Kasumi-1 (cell line): ENCODE measurements at regions not wholly inside any gene's neighbourhood (a gene's known extent, or its start where the extent isn't known, plus 50 kb on each side); places are given as distances from the start of the nearest gene placed in this dataset.
"Not testable (repeated sequence)": the region's sequence is repeated elsewhere in the genome, so short reads cannot be mapped to it uniquely, and the experiment has no call there.

ENCODE experiments used
- DNase-seq, 2 experiments: peaks; one replicate each; lab custom pipeline; 2025; lab: John Stamatoyannopoulos, UW

DNA sequence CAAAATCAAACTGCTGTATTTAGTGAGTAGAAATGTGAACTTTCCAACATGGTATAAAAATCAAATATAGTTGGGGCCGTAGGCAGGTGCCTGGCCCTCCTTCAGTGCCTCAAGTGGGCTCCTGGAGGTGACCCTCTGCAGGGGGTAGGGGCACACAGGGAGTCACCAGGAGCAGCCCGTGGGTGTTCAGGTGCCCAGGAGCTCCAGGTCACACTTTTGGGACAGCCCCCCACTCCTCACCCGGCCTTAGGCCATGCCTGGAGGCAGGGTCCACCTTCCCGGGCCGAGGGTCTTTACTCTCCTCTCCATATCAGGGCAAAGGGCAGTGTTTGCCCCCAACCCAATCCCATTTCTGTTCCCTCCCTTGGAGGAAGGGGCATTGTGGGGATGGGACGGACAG, 108.0 kb upstream of the MTAP start:
- no peak for DNase-seq

DNA sequence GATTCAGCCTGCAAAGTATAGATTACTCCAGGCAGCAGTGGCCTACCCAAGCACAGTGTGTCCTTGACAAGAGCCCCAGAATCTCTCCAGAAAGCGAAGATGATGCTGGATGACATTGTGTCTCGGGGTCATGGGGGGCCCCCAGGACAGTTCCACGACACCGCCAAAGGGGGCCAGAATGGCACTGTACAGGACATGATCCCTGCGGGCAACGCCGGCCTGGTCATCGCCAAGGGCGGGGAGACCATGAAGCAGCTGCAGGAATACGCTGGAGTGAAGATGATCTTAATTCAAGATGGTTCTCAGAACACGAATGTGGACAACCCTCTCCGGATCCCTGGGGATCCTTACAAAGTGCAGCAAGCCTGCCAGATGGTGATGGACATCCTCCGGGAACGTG, 107.0 kb upstream of the MTAP start:
- no peak for DNase-seq

DNA sequence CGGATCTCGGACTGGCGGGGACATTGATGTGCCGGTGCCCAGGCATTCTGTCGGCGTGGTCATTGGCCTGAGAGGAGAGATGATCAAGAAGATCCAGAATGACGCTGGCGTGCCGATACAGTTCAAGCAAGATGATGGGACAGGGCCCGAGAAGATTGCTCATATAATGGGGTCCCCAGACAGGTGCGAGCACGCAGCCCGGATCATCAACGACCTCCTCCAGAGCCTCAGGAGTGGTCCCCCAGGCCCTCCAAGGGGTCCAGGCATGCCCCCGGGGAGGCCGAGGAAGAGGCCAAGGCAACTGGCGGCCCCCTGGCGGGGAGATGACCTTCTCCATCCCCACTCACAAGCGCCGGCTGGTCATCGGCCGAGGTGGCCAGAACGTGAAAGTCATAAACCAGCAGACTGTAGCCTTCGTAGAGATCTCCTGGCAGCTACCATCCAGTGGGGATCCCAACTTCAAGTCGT, 106.5 kb upstream of the MTAP start:
- DNase-seq, result no peak

DNA sequence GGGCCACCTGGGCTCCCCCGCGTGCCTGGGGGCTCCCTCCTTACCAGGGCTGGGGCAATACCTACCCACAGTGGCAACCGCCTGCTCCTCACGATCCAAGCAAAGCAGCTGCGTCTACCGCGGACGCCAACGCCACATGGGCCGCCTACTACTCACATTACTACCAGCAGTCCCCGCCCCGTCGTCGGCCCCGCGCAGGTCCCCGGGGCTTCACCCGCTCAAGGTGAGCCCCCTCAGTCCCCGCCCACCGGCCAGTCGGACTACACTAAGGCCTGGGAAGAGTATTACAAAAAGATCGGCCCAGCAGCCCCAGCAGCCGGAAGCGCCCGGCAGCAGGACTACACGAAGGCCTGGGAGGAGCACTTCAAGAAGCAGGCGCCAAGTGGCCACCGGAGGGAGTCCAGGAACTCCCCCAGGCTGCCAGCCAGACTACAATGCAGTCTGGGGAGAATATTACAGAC, 106.0 kb upstream of the MTAP start:
- DNase-seq, result no peak

DNA sequence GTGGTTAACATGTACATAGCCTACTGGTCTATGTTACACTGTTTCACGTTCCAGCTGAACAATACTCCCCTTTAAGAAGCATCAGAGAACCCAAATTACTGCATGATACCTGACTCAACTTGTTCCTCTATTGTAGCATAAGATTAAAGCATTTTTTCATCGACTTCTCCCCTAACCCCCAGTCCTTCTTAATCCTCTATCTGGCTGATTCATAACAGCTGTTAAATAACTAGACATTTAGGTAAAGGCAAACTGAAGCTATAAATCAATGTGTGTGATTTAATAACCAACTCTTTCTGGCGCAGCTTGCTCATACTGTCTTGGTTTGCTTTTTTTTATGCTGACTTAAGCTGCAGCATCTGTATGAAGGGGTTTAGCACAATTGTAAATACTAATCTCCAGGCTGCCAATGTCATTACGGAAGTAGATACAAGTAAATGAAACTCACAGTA, 94.2 kb upstream of the MTAP start:
- DNase-seq, result no peak

DNA sequence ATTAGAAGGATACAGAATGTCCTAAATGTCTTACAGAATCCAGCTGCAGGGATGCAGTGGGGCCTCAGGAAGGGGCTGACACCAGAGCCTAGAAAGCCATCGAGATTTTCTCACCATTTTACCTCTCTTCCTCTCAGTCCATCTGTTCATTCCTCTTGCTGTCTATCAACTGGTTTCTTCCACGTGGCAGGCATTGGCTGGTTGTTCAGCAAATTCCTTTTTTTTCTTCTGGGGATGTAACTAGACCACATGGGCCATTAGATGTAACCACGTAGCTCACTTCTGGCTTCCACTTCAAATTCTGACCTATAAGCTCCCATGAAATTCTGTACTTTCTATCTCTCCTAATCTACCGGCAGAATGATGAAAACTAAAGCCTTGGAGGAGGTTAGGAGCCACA, 93.6 kb upstream of the MTAP start:
- no peak for DNase-seq

DNA sequence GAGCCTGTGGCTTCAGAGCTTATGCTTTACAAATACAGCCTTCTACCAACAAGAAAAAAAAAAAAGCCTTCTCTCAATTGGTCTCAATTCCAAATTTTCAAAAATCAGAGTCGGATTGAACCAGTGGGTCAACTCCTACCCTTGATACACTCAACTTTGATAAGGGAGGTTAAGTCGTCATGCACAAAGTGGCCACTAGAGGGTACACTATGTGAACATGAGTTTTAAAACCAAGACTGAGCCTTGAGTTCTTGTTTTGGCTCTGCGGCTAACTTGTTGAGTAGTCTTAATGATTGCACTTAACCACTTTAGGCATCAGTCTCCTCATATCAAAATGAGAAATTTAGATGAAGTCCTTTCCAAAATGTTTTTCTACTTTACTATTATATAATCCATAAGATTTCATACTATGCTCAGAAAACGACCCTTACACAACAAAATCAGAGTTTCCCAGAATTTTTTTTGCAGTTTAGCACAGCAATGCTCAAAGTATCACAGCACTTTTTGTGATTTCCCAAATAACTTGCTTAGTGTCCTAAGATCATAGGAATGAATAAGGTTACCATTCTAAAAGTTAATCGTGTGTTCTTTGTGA, 92.9 kb upstream of the MTAP start:
- DNase-seq, result peak; percentile 25 to 34

DNA sequence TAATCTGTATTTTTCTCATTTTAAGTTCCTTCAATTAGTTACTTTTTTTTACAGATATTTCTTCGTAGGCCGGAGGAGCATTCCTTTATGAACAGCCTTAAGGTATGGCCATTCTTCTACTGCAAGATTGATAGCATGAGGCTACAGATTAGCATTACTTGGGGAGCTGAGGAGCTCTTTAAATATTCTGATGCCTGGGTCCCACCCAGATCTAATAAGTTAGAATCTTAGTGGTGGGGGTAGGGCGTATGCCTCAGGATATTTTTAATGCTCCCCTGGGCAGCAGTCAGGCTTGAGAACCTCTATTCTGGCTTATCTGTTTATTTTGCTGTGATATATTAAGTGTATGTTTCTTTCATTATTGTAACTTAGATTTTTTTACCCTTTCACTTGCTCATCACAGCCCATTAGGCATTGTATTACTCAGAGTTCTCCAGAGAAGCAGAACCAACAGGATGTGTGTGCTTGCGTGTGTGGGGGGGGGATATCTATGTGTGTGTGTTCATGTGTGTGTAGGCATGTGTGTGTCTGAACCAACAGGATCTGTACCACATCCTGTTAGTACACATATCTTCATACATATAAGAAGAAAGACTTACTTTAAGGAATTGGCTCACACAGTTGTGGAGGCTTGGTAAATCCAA, 91.8 kb upstream of the MTAP start:
- DNase-seq, result no peak

DNA sequence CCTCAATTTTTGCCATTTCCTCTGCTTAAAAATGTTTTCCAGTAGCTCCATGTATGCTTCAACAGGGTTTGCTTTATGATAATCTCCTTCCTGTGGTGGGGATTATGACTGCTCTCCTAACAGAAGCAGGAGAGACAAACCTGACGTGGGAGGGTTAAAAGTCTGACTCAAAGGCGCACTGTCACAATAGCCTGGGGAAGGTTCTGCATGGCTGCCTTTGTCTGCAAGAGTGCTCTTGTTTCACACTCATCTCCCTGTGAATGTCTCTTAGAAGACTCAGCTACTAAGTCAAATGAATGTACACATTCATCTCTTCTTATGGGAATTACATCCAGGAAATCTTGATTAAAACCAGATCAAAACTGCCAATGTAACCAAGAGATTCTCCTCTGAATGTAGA, 90.9 kb upstream of the MTAP start:
- no peak for DNase-seq

DNA sequence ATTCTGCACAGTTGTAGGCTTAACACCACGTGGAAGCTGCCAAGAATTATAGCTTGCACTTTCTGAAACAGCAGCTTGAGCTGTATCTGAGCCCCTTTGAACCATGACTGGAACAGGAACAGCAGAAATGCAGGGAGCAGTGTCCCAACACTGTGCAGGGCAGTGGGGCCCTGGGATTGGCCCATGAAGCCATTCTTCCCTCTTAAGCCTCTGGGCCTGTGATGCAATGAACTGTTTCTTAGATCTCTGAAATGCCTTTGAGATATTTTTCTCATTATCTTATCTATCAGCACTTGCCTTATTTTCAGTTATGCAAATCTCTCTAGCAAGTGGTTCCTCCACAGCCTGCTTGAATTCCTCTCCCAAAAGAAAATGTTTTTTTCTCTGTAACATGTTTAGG, 87.0 kb upstream of the MTAP start:
- DNase-seq, result no peak

DNA sequence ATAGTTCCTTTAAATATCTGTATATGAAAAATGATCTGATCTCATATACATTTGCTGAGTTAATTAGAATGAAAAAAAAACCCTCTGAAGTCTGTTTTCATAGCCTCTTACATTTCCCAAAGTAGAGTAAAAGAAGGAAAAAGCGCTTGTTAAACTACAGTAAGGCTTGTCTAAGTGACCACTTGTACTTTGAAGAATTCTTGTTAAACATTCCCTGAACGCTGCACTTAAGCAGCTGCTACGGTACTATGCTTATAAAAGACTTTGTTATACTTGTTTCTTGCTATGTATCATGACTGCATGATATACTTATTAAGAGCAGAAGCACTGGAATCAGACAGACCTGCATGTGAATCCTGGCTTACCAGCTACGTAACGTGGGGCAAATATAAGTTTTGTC, 81.7 kb upstream of the MTAP start:
- DNase-seq, result no peak

DNA sequence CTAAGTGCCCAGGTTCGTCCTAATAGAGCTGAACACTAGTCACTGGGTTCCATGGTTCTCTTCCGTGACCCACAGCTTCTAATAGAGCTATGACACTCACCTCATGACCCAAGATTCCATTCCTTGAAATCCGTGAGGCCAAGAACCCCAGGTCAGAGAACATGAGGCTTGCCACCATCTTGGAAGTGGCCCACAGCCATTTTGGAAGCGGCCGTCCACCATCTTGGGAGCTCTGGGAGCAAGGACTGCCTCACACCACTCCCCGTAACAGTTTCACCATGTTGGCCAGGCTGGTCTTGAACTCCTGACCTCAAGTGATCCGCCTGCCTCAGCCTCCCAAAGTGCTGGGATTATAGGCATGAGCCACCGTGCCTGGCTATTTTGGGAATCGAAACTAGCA, 75.0 kb upstream of the MTAP start:
- not testable (repeated sequence) for DNase-seq

DNA sequence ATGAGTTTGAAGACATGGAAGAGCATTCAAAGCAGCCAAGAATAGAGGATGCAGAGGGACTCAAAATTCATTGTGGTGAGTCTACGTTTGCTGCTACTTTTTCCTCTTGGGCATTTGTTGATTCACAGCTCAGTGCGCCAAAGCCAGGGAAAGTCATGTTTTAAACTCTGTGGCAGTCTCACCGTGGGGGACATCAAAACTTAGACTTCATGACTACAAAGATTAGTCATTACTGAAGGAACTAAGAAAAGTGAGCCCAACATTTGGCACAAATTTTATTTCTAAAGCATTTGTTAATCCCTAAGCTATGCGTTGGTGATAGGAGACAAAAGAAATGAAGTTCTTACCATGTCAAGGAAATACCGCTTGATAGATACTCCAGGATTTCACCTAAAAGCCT, 73.7 kb upstream of the MTAP start:
- no peak for DNase-seq

DNA sequence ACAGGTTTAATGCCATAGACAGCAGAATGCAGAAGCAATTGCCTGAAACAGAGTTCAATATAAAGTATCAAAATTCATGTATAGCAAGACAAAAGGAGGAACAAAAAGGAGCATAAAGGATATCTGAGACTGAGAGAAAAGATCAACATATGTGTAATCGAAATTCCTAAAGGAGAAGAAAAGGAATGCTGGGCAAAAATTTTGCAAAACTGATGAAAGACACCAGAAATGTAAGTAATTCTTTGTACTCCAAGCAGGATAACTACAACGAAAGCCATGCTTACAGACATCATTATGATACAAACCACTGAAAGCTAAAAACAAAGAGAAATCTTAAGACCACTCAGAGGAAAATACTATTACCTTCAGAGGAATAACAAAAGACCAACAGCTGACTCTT, 72.8 kb upstream of the MTAP start:
- no peak for DNase-seq

DNA sequence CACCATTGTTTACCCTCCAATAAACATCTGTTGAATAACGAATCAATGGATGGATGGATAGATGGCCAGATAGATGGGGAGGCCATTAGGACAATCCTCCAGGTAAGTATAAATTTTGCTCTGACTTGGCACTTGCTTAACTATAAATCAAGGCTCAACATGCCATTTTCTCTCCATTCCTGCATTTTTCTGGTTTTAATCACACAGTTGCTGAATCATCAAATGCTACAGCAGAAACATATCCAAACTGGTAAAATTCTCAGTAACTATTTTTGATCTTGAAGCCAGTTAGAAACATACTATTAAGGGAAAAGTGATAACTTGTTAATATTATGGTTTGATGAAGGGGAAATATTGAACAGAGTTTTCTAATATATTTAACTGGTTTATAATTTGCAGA, 71.5 kb upstream of the MTAP start:
- no peak for DNase-seq

DNA sequence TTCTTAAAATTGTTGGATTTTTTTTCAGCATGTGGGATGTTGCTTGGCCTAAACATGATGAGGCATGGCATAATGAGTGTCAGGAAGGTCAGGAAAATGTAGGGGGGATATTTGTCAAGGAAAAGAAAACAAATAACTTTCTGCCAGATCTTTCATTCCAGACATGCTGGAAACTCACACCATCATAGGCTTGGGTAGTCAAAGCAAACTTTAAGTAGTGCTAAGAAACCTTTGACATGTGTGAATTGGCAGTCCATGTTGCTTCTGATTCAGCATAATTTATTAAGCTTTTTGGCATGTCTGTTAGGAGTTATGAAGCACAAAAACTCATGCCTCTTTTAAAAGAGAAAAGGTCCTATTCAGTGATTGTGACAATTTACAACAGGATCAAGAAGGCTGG, 61.3 kb upstream of the MTAP start:
- DNase-seq, result no peak

DNA sequence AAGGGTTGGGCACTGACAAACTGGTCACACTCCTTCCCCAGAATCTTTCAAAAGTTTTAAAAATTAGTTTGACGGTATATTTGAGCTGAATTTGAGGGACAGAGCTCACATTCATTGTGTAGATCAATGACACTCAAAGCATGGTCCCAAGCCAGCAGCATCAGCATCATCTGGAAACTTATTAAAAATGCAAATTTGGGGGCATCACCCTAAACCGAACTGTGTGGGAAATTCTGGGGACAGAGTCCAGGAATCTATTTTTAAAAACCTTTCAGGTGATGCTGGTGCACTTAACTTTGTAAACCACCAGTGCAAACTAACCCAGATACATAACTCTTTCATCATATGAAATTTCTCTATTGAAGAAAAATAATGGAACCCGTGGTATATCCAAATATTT, 58.1 kb upstream of the MTAP start:
- no peak for DNase-seq

DNA sequence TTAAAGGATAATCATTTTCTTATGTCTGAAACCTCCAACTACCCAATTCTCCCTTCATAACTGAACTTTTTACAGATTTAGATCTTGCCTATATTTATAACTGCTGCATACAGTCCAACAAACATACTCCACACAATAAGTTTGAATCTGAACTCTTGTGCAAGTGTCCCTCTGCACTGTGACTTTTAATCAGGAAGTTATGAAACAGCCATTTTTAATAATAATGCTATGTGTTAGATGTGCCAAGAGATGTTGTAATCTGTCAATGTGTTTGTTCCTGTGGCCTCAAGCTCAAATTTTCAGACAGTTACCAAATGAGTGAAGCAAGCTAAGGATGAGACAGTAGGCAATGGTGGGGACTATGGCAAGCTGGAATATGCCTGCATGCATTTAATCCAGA, 57.6 kb upstream of the MTAP start:
- no peak for DNase-seq

DNA sequence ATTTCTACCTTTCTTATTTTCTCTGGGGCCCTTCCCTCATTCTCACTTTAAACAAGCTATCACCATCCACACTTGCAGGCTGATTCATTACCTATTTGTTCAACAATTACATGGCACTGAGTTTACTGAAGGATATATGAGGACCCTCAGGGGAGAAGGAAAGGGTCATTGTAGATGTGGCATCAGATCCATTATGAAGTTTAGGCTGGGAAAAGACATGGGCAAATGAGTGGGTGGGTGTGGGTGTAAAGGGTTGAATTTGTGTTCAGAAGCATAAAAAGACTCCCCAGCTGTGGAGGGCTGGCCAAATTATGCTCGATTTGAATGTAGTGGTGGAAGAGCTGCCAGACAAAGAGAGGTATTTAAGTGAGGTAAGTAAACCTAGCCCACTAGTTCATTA, 55.9 kb upstream of the MTAP start:
- no peak for DNase-seq

DNA sequence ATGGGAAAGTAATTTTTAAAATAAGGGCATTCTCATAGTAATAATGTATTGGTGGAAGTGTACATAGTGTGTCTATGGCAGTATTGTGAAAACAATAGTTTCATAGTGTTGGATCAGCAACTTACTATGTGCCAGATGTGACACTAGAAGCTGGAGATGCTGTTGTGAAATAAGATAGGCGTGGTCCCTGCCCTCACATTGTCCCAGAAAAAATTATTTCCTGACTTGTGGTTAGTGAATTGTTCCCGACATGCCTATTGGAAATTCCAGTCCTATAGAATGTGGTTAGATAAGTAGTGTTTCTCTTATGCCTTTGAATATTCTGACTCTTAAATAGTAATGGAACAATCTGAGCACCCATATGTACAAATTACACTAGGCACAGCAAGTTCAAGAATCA, 55.3 kb upstream of the MTAP start:
- DNase-seq, result no peak

DNA sequence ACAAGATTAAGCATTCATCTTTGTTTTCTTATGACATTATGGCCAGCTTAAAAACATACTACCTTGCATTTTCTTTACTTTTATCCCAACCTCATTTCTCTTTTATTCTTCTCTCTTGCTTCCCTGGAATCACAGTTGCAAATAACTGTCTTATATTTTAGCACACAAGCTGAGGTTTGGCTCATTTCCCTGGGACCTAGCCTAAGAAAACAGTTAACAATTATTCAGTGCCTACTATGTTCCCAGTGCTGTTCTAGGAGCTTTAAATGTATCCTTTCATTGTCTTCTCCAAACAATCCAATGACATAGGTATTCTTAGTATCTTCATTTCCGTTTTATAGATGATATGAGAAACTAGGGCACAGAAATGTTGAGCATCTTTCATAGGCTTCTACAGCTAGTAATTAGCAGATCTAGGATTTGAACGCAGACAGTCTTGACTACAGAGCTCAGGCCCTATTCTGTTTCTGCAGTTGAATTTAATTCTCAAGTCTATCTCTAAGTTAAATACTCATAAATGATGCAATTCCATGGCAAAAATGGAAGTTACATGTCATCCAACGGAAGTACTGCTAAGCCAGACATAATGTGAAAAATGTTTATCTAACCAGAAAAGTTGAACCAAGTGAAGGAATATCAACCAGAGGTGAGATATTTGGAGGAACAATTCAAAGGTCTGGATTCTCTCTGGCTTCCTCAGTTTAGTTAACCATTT, 52.3 kb upstream of the MTAP start:
- no peak for DNase-seq

DNA sequence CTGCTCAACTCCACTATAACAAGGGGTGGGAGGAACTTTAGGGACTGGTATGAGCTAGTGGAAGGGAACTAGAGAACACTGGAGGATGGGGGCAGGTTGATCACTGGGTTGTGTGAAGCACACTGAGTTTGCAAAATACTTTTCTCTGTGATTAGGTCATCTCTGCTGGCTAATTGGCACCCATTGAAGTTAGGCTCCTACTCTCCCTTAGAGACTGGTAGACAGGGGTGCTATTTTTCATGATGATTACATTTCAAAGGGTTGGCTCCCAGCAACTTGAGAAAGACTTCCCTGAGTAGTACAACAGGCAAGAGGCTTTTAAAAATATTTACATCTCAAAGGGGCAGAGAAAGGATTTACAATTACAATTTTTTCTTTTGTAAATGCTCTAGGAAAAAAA, 50.4 kb upstream of the MTAP start:
- DNase-seq, result no peak
